K562 (cell line): ENCODE measurements at regions not wholly inside any gene's neighbourhood (a gene's known extent, or its start where the extent isn't known, plus 50 kb on each side); places are given as distances from the start of the nearest gene placed in this dataset.

Experiments
- ATAC-seq: fragments of 200-7000 bp; cut with Tn5 transposase; 3 replicates; pipeline ENCODE4 v1.9.1; 2020; ENCODE audit warnings: moderate library complexity
- BruUV-seq: library from RNA; stranded (reverse); fragments of 400-500 nt; replicated peaks from 2 replicates; lab custom pipeline; 2021; lab: Mats Ljungman, UMichigan
- CTCF ChIA-PET: fragments of 300-600 bp; formaldehyde crosslinking; extraction: SDS; loops from one replicate; lab custom pipeline; 2021; ENCODE audit warnings: low intra/inter-chr PET ratio; lab: Yijun Ruan, JAX
- POLR2A ChIA-PET: fragments of 300-600, 350-650 bp; sonication (Branson Sonifier 250); formaldehyde crosslinking; extraction: SDS; loops from one replicate; lab custom pipeline; 2021; ENCODE audit warnings: antibody characterized with exemption, inconsistent platforms; lab: Yijun Ruan, JAX
- DNase-seq, 4 experiments: peaks; one replicate each; pipeline versions ENCODE4 v3.0.0 to v3.0.0-alpha.2; 2011 to 2018; ENCODE audit warnings: low spot score in 3 of 4, mixed read lengths in 3 of 4; ENCODE audit errors: extremely low read depth in 1 of 4
- FAIRE-seq: peaks from 2 replicates; lab custom pipeline; 2011; peaks lifted over from hg19 to GRCh38; lab: Jason Lieb, UNC
- H2AFZ ChIP-seq: 2 replicates; pipeline ENCODE4 v1.6.0; 2011; ENCODE audit warnings: low read depth, low read length, control low read depth, inconsistent platforms
- H3K27ac ChIP-seq: fragments of 200-600 bp; 3 replicates; pipeline ENCODE4 v1.8.0; 2011; ENCODE audit warnings: low read depth, mild to moderate bottlenecking, control low read depth, inconsistent platforms, low read length, moderate library complexity, mixed read lengths; ENCODE audit errors: extremely low read depth
- H3K27me3 ChIP-seq, 2 experiments: fragments of 300-600 bp in 1 of 2; 2 replicates in 1 of 2; 3 replicates in 1 of 2; pipeline versions ENCODE4 v1.6.0 to v1.8.0; 2011; ENCODE audit warnings: inconsistent platforms in 2 of 2, low read length in 2 of 2, mild to moderate bottlenecking in 1 of 2, mixed read lengths in 1 of 2, moderate library complexity in 1 of 2; ENCODE audit not compliant: control insufficient read depth in 2 of 2, insufficient read depth in 2 of 2
- H3K36me3 ChIP-seq: fragments of 300-600 bp; 3 replicates; pipeline ENCODE4 v1.8.0; 2011; ENCODE audit warnings: mild to moderate bottlenecking, low read length, inconsistent platforms; ENCODE audit not compliant: control insufficient read depth, insufficient read depth
- H3K4me1 ChIP-seq, 2 experiments: fragments of 200-600 bp in 1 of 2; replicated peaks in 1 of 2; 2 replicates in 1 of 2; 3 replicates in 1 of 2; pipeline versions ENCODE4 v1.5.1 to v1.8.0; 2011; ENCODE audit warnings: inconsistent platforms in 2 of 2, low read length in 2 of 2, mild to moderate bottlenecking in 1 of 2, mixed read lengths in 1 of 2, moderate library complexity in 1 of 2; ENCODE audit not compliant: control insufficient read depth in 2 of 2, insufficient read depth in 2 of 2
- H3K4me2 ChIP-seq: 2 replicates; pipeline ENCODE4 v1.6.1; 2011; ENCODE audit warnings: low read length, control low read depth, inconsistent platforms, mixed read lengths; ENCODE audit not compliant: insufficient read depth
- H3K4me3 ChIP-seq: fragments of 200-600 bp; sonication (generic), shearing (Covaris generic); 2 replicates; pipeline ENCODE4 v1.5.1; 2016; ENCODE audit warnings: control low read depth, inconsistent platforms
- H3K79me2 ChIP-seq: fragments of 200-600 bp; 3 replicates; pipeline ENCODE4 v1.8.0; 2011; ENCODE audit warnings: low read length, inconsistent platforms; ENCODE audit not compliant: control insufficient read depth, insufficient read depth
- H3K9ac ChIP-seq, 2 experiments: 2 replicates each; pipeline versions ENCODE4 v1.6.0 to v1.6.1; 2011; ENCODE audit warnings: low read depth in 2 of 2, low read length in 2 of 2, control low read depth in 1 of 2, inconsistent platforms in 1 of 2, mild to moderate bottlenecking in 1 of 2, mixed read lengths in 1 of 2; ENCODE audit not compliant: insufficient read depth in 1 of 2
- H3K9me1 ChIP-seq: one replicate; pipeline ENCODE4 v1.6.0; 2011; ENCODE audit warnings: inconsistent platforms, mild to moderate bottlenecking, low read length, moderate library complexity; ENCODE audit not compliant: control insufficient read depth, insufficient read depth
- H3K9me3 ChIP-seq: replicated peaks from 2 replicates; pipeline ENCODE4 v1.5.1; 2011; ENCODE audit warnings: low read depth, low read length, inconsistent platforms; ENCODE audit not compliant: control insufficient read depth, insufficient read depth
- H4K20me1 ChIP-seq: replicated peaks from 2 replicates; pipeline ENCODE4 v1.6.1; 2011; ENCODE audit warnings: low read length, inconsistent platforms, mixed read lengths; ENCODE audit not compliant: control insufficient read depth, insufficient read depth
- EGR1 ChIP-seq: fragments of 450-650 bp; conservative IDR thresholded peaks from 2 replicates; pipeline ENCODE4 v1.6.1; 2017; ENCODE audit warnings: mild to moderate bottlenecking
- HMBOX1 ChIP-seq: sonication (generic); IDR thresholded peaks from 2 replicates; pipeline ENCODE4 v1.6.1; 2016
- THAP12 ChIP-seq: fragments of 250-450 bp; sonication (Bioruptor Pico); IDR thresholded peaks from 2 replicates; pipeline ENCODE4 v1.9.0; 2021; ENCODE audit warnings: mild to moderate bottlenecking, inconsistent platforms
- ZBTB40 ChIP-seq, 2 experiments: fragments of 450-650 bp in 1 of 2; sonication (generic) in 1 of 2; formaldehyde crosslinking in 1 of 2; IDR thresholded peaks; 2 replicates each; pipeline versions ENCODE4 v1.7.1 to v1.9.0; 2016 to 2022; ENCODE audit warnings: inconsistent platforms in 1 of 2, mild to moderate bottlenecking in 1 of 2, missing genetic modification reagents in 1 of 2
- ZNF507 ChIP-seq: conservative IDR thresholded peaks from 2 replicates; pipeline ENCODE4 v1.6.1; 2017; ENCODE audit warnings: missing genetic modification characterization, missing compliant biosample characterization
- WGBS: fragments of 100-300 bp; shearing (Covaris generic); methylation state at CpG from one replicate; pipeline ENCODE4 v1.1.6; 2016; ENCODE audit warnings: low coverage, mixed read lengths; ENCODE audit not compliant: insufficient coverage; ENCODE audit errors: missing lambda C conversion rate; 5-methylcytosine and 5-hydroxymethylcytosine counted together
- in situ Hi-C: fragments of 300-500 bp; cut with MboI; formaldehyde crosslinking; loops from 4 replicates; pipeline ENCODE4 v1.15.0; 2018; ENCODE audit warnings: inconsistent platforms, mixed read lengths
- intact Hi-C: fragments of 100-400 bp; cut with micrococcal nuclease; formaldehyde crosslinking; loops from 2 replicates; pipeline ENCODE4 v1.14.2; 2022

- TF ChIP-seq ZBTB40 (IDR thresholded peaks at IDR 0.05) (no peak), ZBTB40 (CRISPR knock-in tag; IDR thresholded peaks at IDR 0.05) (no peak)
- TF ChIP-seq, all 486 proteins: peak for 0
Observed at GRCh38 chr3:78279091-78279490, 1239.2 kb downstream of the ROBO2 start (continued).

- H3K9me3 ChIP-seq, result no peaks in the 10 kb centered on the region
- H3K36me3 ChIP-seq, result no peaks in the 10 kb centered on the region
- FAIRE-seq (no peak), DNase-seq (no peak), ATAC-seq (no peak)
- CTCF ChIA-PET, result no interaction called here
- H3K9me1 ChIP-seq, result no peaks in the 10 kb centered on the region
- no peaks in the 10 kb centered on the region for H3K27me3 ChIP-seq
- H3K27ac ChIP-seq, result no peak overlapping the region
- H3K79me2 ChIP-seq, result no peaks in the 10 kb centered on the region
- no peak overlapping the region for H3K4me3 ChIP-seq
- H2AFZ ChIP-seq, result no peak overlapping the region
- 0% methylated on average over 4 of the region's 6 CpGs for WGBS
- no peaks in the 10 kb centered on the region for H4K20me1 ChIP-seq
- POLR2A ChIA-PET, result no interaction called here
- no peak overlapping the region for H3K9ac ChIP-seq
- H3K4me2 ChIP-seq, result no peak overlapping the region
- in situ Hi-C loops, result no loop called here
- intact Hi-C loops, result no loop called here
- H3K4me1 ChIP-seq, result no peaks in the 10 kb centered on the region
- BruUV-seq, result no TSS peak
- TF ChIP-seq EGR1, result no peak
- no peak for TF ChIP-seq HMBOX1
- TF ChIP-seq ZNF507 (tag), result no peak
- TF ChIP-seq THAP12 (CRISPR knock-in tag), result no peak
Observed at GRCh38 chr3:78281381-78281780, 1241.5 kb downstream of the ROBO2 start.
